Activated B cell treated with CpG ODN at 0.5 μM for 24 hours (primary cell): ENCODE measurements at regions not wholly inside any gene's neighbourhood (a gene's known extent, or its start where the extent isn't known, plus 50 kb on each side); places are given as distances from the start of the nearest gene placed in this dataset.

ENCODE experiments used
- ATAC-seq: fragments of 200-7000 bp; cut with Tn5 transposase; one replicate; pipeline ENCODE4 v1.10.0; 2021; ENCODE audit warnings: low read depth, mild to moderate bottlenecking, moderate library complexity
- CTCF ChIA-PET: fragments of 350-600 bp; sonication (Branson Sonifier 250); formaldehyde crosslinking; loops from one replicate; lab custom pipeline; 2021; ENCODE audit warnings: antibody characterized with exemption; lab: Charles Lee
- POLR2A ChIA-PET: fragments of 350-600 bp; sonication (Branson Sonifier 250); formaldehyde crosslinking; loops from one replicate; lab custom pipeline; 2021; ENCODE audit warnings: antibody characterized with exemption; lab: Charles Lee
- DNase-seq: peaks from one replicate; pipeline ENCODE4 v3.0.0; 2022
- H3K27ac Mint-ChIP-seq: one replicate; pipeline ENCODE4 v1.8.0; 2020; ENCODE audit warnings: mixed read lengths
- H3K27me3 Mint-ChIP-seq: one replicate; pipeline ENCODE4 v1.8.0; 2021; ENCODE audit warnings: mixed read lengths
- H3K36me3 Mint-ChIP-seq: one replicate; pipeline ENCODE4 v1.8.0; 2021; ENCODE audit warnings: low read depth, mixed read lengths
- H3K4me1 Mint-ChIP-seq: one replicate; pipeline ENCODE4 v1.8.0; 2021; ENCODE audit warnings: mixed read lengths
- H3K4me3 Mint-ChIP-seq: one replicate; pipeline ENCODE4 v1.8.0; 2020; ENCODE audit warnings: mild to moderate bottlenecking, mixed read lengths
- H3K9me3 Mint-ChIP-seq: one replicate; pipeline ENCODE4 v1.8.0; 2020; ENCODE audit warnings: mixed read lengths
- CTCF ChIP-seq: fragments of 200-600 bp; IDR thresholded peaks from one replicate; pipeline ENCODE4 v1.8.0; 2022; ENCODE audit warnings: antibody characterized with exemption, mild to moderate bottlenecking
- intact Hi-C: fragments of 100-400 bp; cut with micrococcal nuclease; formaldehyde crosslinking; loops from one replicate; pipeline ENCODE4 v1.15.1; 2024

- no peak overlapping the region for H3K4me3 Mint-ChIP-seq
- H3K36me3 Mint-ChIP-seq, result no peaks in the 10 kb centered on the region
- H3K4me1 Mint-ChIP-seq, result no peaks in the 10 kb centered on the region
- no peak for TF ChIP-seq CTCF
- H3K9me3 Mint-ChIP-seq, result peaks cover 4% of the 10 kb centered on the region
- H3K27ac Mint-ChIP-seq, result no peak overlapping the region
- POLR2A ChIA-PET, result no interaction called here
- peaks cover 18% of the 10 kb centered on the region for H3K27me3 Mint-ChIP-seq
- DNase-seq (no peak), ATAC-seq (no peak)
- CTCF ChIA-PET, result no interaction called here
- intact Hi-C loops, result no loop called here
These were observed 65.3 kb upstream of the MLN start for GRCh38 chr6:33869121-33869520.

DNA sequence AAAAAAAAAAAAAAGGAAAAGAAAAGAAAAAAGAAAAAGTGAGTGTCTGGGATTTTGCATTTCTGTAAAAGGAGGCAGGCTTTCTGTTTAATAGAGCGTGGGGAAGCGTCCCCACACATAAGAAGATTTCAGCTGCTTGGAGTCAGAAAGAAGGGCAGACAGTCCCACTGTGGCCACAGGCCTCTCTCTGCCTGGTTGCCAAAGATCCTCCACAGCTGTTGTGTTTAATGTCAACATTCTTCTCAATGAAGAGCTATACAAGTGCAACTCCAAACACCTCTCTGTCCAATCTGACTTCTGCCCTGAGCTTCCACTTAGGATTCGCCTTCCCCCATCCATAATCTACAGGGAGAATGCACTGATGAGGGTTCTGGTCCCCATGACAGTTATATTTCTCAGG lies 64.3 kb upstream of the MLN start:
- Mint-ChIP-seq H3K9me3 (peaks cover 4% of the 10 kb centered on the region), H3K4me1 (no peaks in the 10 kb centered on the region), H3K27me3 (peaks cover 17% of the 10 kb centered on the region), H3K4me3 (no peak overlapping the region), H3K27ac (no peak overlapping the region), H3K36me3 (no peaks in the 10 kb centered on the region)
- DNase-seq, result no peak
- no peak for TF ChIP-seq CTCF
- ChIA-PET POLR2A (no interaction called here), CTCF (no interaction called here)
- no peak for ATAC-seq
- intact Hi-C loops, result no loop called here

- Mint-ChIP-seq H3K4me1 (peaks cover 7% of the 10 kb centered on the region), H3K9me3 (peaks cover 4% of the 10 kb centered on the region), H3K27ac (no peak overlapping the region), H3K4me3 (no peak overlapping the region), H3K36me3 (no peaks in the 10 kb centered on the region), H3K27me3 (peaks cover 31% of the 10 kb centered on the region)
- DNase-seq (no peak), ATAC-seq (no peak)
- ChIA-PET POLR2A (no interaction called here), CTCF (no interaction called here)
- TF ChIP-seq CTCF, result no peak
- intact Hi-C loops, result no loop called here
These were observed 61.8 kb upstream of the MLN start for GRCh38 chr6:33865478-33866077.

DNA sequence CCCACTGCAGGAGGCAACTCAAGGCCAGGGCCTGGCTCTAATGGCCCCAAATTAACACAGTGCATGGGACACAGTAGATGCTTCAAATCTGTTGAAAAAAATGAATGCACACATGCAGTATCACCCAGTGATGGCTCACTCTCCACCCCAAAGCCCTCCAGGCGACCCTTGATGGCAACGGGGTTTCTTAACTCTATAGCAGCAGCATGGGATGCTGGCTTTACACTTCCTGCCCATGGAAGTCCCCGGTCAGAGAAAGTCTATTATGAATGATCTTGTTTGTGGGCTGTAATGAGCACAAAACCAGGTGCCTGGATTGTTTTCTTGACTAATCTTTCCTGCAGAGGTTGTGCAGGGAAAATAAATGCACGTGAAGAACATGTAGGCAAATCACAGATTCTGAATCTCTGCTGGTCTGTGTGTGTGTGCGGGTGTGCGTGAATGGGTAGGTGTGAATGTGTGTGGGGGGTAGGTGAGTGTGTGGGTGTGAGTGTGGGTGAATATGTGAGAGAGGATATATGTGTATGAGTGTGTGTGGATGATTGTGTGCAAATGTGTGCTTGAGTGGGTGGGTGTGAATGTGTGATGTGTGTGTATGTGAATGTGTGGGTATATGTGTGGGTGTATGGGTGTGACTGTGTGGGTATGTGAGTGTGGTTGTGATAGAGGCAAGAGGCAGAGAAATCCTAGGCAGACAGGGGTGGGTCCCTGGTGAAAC lies 60.1 kb upstream of the MLN start:
- H3K27me3 Mint-ChIP-seq, result peaks cover 26% of the 10 kb centered on the region
- H3K4me3 Mint-ChIP-seq, result no peak overlapping the region
- peaks cover 7% of the 10 kb centered on the region for H3K4me1 Mint-ChIP-seq
- POLR2A ChIA-PET, result no interaction called here
- no peaks in the 10 kb centered on the region for H3K36me3 Mint-ChIP-seq
- intact Hi-C loops, result no loop called here
- peaks cover 4% of the 10 kb centered on the region for H3K9me3 Mint-ChIP-seq
- no peak overlapping the region for H3K27ac Mint-ChIP-seq
- CTCF ChIA-PET, result no interaction called here
- DNase-seq (no peak), ATAC-seq (no peak)
- no peak for TF ChIP-seq CTCF

GRCh38 chr6:33863084-33863483 lies 59.3 kb upstream of the MLN start:
- no peak overlapping the region for H3K27ac Mint-ChIP-seq
- CTCF ChIA-PET, result no interaction called here
- TF ChIP-seq CTCF, result no peak
- no peaks in the 10 kb centered on the region for H3K36me3 Mint-ChIP-seq
- H3K9me3 Mint-ChIP-seq, result peaks cover 4% of the 10 kb centered on the region
- intact Hi-C loops, result no loop called here
- H3K27me3 Mint-ChIP-seq, result peaks cover 28% of the 10 kb centered on the region
- H3K4me1 Mint-ChIP-seq, result peaks cover 7% of the 10 kb centered on the region
- ATAC-seq (no peak), DNase-seq (no peak)
- H3K4me3 Mint-ChIP-seq, result no peak overlapping the region
- POLR2A ChIA-PET, result no interaction called here
